ENCODE measurements at regions not wholly inside any gene's neighbourhood (a gene's known extent, or its start where the extent isn't known, plus 50 kb on each side); places are given as distances from the start of the nearest gene placed in this dataset.

DNA sequence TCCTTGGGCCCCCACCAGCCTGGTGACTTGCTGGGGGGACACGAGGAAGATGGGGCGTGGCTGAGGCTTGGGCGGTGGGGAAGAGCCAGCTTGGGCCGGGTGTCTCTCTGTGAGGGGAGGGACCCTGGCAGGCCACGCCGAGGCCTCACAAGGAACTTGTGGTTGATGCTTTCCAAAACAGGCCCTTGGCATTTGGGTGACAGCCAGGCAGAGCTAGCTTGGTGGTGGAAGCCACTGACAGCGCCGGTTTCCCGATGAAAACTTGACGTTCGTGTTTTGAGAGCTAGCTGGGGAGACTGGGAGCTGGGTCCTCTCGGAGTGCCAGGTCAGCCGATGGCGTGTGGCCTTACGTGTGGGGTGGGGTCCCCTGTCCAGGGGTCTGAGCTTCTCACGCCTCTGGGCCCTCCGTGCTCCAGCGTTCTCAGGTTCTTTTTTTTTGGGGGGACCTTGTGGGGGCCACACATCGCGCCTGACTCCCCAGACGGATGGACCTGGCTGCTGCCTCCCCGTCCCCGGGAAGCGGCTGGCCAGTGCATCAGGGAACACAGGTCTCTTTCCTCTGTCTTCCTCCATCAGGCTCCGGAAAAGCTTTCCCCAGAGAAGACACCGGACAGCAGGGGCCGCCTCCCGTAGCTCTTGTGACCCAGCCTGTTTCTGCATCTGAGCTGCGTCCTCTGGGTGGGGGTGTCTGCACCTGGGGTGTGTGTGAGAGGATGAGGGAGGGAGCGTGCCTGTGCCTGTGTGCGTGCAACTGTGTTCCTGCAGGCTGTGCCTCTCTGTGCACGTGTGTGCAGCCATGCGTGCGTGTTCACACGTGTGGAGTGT is 129.3 kb upstream of the LPCAT1 start:
- Histone ChIP-seq H3K4me2 (ENCODE audit: low read depth, low read length) (peak overlapping the region; percentile 71), H3K4me3 (replicated peaks in 1 of 3; ENCODE audit: insufficient read depth in 1 of 3, low read depth in 2 of 3, low read length in 3 of 3) (peak overlapping the region in 2 of 3 experiments; percentile 33 to 67; a peak in 3 of 6 replicates), H3K79me2 (ENCODE audit: insufficient read depth, low read length) (no peaks in the 10 kb centered on the region), H2AFZ (ENCODE audit: low read length) (no peak overlapping the region), H4K20me1 (ENCODE audit: insufficient read depth, low read length) (no peaks in the 10 kb centered on the region), H3K9ac (ENCODE audit: insufficient read depth, low read depth, low read length) (no peak overlapping the region), H3K27me3 (ENCODE audit: control insufficient read depth in 1 of 2, insufficient read depth in 2 of 2, low read length in 2 of 2) (peaks cover 13 to 64% of the 10 kb centered on the region in 2 experiments), H3K4me1 (ENCODE audit: insufficient read depth, low read length) (no peaks in the 10 kb centered on the region), H3K9me3 (ENCODE audit: low read length) (no peaks in the 10 kb centered on the region), H3K27ac (ENCODE audit: extremely low read length, insufficient read depth, low read length) (no peak overlapping the region), H3K36me3 (replicated peaks in 1 of 2; ENCODE audit: control insufficient read depth in 1 of 2, insufficient read depth in 2 of 2, low read length in 2 of 2) (no peaks in the 10 kb centered on the region)
- CTCF ChIA-PET (ENCODE audit: low intra/inter-chr PET ratio, low total read pairs) = no interaction called here
- no TSS peak for BruUV-seq (replicated peaks)
- POLR2A ChIA-PET = no interaction called here
- DNase-seq (ENCODE audit: low spot score) (no peak), FAIRE-seq (no peak), ATAC-seq (peak; percentile 49)
- no peak for TF ChIP-seq ZNF558 (CRISPR knock-in tag; IDR thresholded peaks at IDR 0.05; ENCODE audit: borderline replicate concordance)
- no peak for TF ChIP-seq CREB3 (CRISPR knock-in tag; IDR thresholded peaks at IDR 0.05)
- TF ChIP-seq GLI4 (CRISPR knock-in tag; IDR thresholded peaks at IDR 0.05; ENCODE audit: borderline replicate concordance) = no peak
- TF ChIP-seq MXI1 (IDR thresholded peaks at IDR 0.05; ENCODE audit: borderline replicate concordance, low read depth, low read length) = no peak
- TF ChIP-seq ZNF12 (CRISPR knock-in tag; IDR thresholded peaks at IDR 0.05) = no peak
- TF ChIP-seq HDAC2 (CRISPR knock-in tag; IDR thresholded peaks at IDR 0.05) = no peak
- TF ChIP-seq MNT (IDR thresholded peaks at IDR 0.05) = peak; percentile 67
- TF ChIP-seq SIX1 (CRISPR knock-in tag; IDR thresholded peaks at IDR 0.05; ENCODE audit: borderline replicate concordance) = no peak
- no peak for TF ChIP-seq ISX (CRISPR knock-in tag; conservative IDR thresholded peaks at IDR 0.05)
- in situ Hi-C loops (cut with HindIII; ENCODE audit: extremely low pct_ligation_motif_present, low pct_unique_long_range_greater_than_20kb) (no loop called here), intact Hi-C loops (cut with micrococcal nuclease; ENCODE audit: unreplicated experiment) (no loop called here)
- WGBS (ENCODE audit: low lambda C conversion rate) = 23% methylated on average over 11 of the region's 35 CpGs

All from HepG2 (cell line).